Stimulated activated CD8-positive, alpha-beta memory T cell treated with anti-CD3 and anti-CD28 coated beads, Interleukin-7, amount 100 ng/mL, for 1 hour (primary cell): ENCODE measurements at regions not wholly inside any gene's neighbourhood (a gene's known extent, or its start where the extent isn't known, plus 50 kb on each side); places are given as distances from the start of the nearest gene placed in this dataset.
"Not testable (repeated sequence)": the region's sequence is repeated elsewhere in the genome, so short reads cannot be mapped to it uniquely, and the experiment has no call there.

ENCODE experiments used
- DNase-seq, 2 donors: peaks; one replicate each; pipeline ENCODE4 v3.0.0-alpha.2; 2020; ENCODE audit warnings: low read depth in 2 of 2

DNA sequence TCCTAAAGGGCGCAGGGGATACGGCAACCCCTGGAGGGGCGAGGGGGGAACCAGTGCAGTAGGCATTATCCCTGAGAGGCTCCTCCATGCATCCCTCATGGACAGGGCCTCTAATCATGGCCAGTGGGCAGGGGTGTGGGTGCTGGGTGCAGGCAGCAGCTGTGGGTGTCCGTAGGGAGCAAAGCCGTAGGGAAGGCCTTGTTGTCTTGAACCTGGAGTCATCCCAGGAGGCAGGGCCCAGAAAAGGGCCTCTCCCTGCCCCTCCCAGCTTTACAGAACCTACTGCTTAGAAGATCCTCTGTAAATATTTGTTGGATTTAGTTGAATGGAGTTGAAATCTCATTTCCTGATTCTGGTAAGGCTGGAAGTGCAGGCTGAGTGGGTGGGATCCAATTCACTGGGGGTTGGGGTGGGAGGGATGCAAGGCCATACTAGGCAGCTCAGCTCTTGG is 207.0 kb upstream of the HAAO start:
- no peak for DNase-seq

GRCh38 chr2:42998721-42999120 is 206.3 kb upstream of the HAAO start:
- DNase-seq = no peak

- no peak for DNase-seq
Measured at GRCh38 chr2:42996528-42996927, 204.1 kb upstream of the HAAO start.

DNA sequence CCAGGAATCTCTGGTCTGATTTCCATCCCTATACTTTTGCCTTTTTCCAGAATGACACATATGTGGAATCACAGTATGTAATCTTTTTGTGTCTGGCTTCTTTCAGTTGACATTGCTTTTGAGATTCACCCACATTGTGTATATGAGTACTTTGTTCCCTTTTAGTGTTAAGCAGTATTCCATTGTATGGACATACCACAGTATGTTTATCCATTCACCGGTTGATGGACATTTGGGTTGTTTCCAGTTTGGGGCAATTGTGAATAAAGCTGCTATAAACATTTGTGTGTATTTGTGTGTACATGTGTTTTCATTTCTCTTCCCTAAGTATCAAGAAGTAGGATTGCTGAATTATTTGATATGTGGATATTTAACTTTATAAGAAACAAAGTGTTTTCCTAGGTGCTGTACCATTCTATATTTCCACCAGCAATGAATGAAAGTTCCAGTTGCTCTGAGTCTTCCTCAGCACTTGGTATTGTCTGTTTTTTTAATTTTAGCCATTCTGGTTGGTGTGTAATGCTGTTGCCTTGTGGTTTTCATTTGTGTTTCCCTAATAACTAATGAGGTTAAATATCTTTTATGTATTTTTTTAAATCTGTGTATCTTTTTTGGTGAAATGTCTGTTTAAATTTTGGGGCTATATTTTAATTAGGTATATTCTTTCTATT is 203.5 kb upstream of the HAAO start:
- DNase-seq = no peak

DNA sequence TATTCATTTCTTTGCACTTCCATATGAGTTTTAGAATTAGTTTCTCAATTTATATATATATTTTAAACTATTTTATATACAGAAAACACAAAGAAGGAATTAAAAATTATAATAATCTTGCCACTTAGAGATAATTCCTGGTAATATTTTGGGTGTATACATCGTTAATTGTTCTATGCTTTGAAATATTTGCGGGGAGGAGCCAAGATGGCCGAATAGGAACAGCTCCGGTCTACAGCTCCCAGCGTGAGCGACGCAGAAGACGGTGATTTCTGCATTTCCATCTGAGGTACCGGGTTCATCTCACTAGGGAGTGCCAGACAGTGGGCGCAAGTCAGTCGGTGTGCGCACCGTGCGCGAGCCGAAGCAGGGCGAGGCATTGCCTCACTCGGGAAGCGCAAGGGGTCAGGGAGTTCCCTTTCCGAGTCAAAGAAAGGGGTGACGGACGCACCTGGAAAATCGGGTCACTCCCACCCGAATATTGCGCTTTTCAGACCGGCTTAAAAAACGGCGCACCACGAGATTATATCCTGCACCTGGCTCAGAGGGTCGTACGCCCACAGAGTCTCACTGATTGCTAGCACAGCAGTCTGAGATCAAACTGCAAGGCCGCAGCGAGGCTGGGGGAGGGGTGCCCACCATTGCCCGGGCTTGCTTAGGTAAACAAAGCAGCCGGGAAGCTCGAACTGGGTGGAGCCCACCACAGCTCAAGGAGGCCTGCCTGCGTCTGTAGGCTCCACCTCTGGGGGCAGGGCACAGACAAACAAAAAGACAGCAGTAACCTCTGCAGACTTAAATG is 197.1 kb upstream of the HAAO start:
- DNase-seq = not testable (repeated sequence)

GRCh38 chr2:42988055-42988454 is 195.7 kb upstream of the HAAO start:
- DNase-seq = not testable (repeated sequence)

- no peak for DNase-seq
Measured at GRCh38 chr2:42987112-42987922, 194.9 kb upstream of the HAAO start.

DNA sequence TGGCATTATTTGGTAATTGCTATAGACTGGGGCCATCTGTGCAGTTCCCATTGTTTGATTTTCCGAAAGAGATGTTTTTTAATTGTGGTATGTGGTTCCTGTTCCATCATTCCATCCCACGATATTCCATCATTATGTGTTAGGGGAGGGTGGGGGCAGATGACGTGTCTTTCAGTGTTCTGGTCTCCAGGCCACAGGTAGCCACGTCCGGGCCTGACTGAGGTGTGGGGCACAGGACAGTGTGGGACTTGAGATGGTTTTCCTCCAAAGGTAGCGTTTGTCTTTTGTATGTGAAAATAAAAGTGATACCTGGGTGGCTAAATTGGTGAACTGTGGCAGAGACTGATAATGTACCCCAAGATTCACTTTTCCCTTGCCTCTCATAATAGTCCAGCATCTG is 192.2 kb upstream of the HAAO start:
- no peak for DNase-seq

DNA sequence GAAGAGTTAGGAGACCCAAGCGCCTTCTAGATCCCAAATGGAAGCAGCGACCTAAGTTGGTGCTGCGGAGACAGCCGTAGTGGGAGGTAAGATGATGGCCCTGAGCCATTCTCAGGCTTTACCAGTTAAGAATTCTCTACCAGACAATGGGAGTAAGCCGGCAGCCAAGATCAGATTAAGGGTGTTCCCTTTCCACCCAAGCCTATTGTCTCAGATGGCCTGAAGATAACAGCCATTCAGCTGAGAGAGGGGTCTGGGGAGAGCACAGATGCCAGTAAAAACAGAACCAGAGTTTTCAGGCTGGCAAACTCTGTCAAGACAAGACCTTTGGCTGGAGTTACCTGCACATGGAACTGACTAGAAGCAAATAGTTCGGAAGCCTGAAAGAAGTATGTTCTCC is 191.7 kb upstream of the HAAO start:
- DNase-seq = no peak

DNA sequence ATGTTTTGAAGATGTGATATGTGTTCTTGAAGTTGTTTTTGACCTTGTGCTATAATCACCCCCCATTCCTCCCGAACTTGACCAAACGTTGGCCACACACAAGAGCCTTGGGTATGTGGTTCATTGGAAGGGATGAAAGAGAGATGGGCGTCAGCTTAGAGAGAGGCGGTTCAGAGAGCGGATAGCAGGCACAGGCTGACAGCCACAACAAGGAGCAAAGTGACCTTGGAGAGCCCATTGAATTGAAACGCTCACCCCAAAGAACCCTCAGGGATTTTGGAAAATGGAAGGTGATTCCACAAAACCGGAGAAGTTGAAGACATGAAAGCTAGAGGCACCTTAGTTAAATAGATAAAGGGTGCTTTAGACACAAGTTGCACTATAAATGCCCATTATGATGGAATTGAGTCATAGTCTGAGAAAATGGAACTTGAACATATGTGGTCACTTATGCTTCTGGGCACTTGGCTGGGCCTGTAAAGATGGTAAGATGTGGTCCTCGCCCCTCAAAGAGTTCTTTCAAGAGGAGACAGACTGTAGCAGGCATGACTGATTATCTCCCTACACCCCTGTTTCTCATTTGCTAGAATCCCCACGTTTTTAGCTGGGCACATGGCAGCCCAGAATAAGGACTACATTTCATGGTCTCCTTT is 188.5 kb upstream of the HAAO start:
- DNase-seq = no peak

- DNase-seq = no peak
Measured at GRCh38 chr2:42979870-42980763, 187.7 kb upstream of the HAAO start.

DNA sequence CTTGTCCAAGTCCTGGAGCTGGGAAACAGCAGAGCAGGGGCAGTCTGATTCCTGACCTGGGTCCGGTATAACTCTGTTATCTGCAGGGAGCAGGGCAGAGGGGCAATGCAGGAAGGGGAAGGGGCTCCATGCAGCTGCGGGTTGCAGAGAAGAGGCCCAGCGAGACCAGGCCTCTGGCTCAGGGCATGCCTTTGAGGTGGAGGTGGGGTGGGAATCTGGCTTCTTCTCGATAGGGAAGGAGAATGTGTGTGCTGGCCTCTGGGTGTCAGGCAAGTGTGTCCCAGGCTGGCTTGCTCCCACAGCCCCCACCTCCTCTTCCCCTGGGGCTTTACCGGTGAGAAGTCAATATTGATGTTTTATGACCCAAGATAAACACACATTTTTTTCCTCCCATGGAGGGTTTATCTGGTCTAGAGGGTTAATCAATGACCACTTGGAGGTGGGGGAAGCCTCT is 187.1 kb upstream of the HAAO start:
- no peak for DNase-seq

DNA sequence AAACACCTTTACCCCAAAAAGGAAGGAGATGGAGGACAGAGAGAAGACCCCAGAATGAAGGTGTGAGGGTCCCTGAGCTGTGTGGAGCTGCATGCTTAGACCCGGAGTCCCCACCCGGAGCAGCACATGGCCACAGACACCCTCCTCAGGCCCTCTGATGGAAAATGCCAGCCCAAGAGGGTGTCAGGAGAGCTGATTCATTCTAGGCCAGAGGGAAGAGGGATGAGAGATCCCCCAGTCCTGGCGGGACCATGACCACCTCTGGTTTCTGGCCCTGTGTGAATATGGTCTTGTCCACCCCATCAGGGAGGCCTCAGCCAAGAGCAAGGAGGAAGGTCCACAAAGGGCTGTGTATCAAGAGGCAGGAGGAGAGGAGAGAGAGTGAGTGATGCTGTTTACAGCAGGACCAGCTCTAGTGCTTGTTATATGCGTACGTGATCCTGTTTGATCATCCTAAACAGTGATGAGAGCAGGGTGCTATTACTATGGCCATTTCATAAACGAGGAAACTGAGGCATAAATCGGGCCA is 186.6 kb upstream of the HAAO start:
- no peak for DNase-seq

DNA sequence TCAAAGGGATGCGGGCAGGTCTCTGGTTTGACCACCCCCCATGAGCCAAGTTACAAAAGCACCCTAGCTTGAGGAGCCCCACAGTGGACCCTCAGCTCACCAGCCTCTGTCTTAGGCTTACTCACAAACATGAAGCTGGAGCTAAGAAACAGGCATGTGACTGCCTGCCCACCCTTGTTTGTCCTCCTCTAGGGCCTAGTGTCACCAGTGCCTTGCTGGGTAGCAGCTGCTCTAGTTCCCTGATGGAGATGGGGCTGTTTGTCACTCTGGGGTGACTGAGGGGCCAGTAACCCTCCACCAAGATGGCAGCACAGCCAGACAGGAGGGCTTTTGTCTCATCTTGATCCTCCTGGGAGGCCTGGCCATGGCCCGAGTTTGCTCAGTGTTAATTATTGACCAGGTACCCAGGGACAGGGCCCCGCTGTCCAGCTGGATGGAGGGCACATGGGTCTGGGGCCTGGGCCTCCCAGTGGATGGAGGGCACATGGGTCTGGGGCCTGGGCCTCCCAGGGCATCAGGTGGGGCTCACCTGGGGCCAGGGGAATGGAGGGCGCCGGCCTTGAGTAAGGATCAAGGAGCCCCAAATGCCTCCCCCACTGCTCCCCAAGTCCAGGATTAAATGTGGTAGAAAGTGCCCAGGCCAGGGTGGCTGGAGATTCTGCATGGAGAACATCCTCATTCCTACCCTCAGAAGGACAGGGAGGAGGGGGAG is 185.9 kb upstream of the HAAO start:
- DNase-seq = no peak

DNA sequence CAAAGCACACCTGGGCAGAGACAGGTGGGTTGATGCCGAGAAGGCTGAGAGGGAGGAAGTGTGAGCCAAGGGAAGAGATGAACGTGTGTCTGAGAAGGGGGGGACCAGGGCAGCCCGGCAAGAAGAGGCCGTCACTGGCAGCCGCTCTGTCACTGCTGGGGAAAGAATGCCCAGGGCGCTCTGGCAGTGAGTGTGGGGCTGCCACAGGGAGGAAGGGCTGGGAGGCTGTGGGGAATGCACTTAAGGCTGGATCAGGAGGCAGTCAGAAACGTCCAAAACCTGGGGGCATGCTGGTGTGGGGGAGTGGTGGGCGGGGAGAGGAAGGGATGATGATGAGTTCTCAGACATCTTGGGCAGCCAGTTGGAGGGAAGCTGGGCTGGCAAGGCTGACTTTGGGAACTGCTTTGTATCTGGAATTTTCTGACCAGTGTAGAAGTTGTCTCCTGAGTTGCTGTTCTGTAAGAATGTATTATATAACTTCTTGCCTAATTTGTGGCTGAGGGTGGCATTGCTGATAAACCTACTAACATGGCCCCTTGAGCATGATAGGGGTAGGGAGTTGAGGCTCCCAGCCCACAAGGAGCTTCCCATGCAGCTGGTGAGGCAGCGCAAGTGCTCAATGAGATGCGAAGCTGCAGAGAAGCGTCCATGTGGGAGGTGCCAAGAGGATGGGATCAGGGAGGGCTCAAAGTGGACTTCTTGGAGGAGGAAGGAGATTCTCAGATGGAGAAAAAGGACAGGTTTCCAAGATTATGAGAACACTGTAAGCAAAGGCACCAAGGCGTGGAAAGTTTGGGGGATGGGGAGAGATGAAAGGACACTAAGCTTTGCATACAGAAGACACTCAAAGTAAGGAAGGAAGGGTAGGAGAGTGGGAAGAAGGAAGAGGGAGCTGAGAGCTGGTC is 185.1 kb upstream of the HAAO start:
- no peak for DNase-seq

- DNase-seq = no peak
Measured at GRCh38 chr2:42976351-42976750, 184.0 kb upstream of the HAAO start.

DNA sequence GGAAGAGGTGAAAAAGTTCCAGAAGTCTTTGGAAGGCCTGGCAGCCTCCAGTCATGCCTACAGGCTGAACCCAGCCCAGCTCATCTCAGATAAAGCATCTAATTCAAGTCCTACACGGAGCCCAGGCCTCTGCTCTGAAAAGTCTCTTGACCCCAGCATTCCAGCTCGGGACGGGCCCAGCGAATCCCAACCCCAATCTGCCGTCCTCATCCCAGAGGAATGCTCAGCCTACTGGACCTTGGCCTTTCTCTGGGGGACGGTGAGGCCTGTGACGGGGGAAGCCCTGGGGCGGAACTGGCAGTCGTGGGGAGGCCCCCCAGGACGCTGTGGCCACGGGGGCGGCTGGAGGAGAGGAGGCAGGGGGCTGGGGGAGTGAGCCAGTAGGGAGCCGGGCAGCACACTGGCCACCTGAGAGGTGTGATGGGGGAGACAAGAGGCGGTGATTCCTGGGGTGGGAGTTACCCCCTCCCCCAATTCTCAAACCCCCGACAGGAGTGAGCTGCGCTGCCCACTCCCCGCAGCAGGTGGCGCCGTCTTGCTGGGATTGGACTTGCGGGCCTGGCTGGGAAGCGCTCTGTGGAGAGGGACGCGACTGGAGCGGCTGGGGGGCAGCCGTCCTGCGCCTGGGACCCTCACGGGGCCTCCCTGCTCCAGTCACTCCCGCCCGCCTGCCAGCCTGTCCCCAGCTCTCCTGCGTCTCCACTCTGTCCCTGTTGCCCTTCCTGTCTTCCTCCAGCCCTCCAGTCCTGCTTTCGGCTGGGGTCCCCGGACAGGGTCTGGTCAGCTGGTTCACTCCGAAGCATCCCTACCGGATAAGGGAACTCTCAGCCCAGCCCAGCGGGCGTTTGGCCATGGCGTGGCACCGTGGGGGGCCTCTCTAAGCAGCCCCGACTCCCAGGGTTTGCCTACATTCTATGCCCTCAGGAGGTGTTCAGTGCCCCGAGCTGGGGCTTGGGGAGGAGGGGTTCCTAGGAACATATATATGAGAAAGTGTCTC is 182.6 kb upstream of the HAAO start:
- DNase-seq = peak; percentile 20 to 42
